ENCODE measurements at regions not wholly inside any gene's neighbourhood (a gene's known extent, or its start where the extent isn't known, plus 50 kb on each side); places are given as distances from the start of the nearest gene placed in this dataset.

DNA sequence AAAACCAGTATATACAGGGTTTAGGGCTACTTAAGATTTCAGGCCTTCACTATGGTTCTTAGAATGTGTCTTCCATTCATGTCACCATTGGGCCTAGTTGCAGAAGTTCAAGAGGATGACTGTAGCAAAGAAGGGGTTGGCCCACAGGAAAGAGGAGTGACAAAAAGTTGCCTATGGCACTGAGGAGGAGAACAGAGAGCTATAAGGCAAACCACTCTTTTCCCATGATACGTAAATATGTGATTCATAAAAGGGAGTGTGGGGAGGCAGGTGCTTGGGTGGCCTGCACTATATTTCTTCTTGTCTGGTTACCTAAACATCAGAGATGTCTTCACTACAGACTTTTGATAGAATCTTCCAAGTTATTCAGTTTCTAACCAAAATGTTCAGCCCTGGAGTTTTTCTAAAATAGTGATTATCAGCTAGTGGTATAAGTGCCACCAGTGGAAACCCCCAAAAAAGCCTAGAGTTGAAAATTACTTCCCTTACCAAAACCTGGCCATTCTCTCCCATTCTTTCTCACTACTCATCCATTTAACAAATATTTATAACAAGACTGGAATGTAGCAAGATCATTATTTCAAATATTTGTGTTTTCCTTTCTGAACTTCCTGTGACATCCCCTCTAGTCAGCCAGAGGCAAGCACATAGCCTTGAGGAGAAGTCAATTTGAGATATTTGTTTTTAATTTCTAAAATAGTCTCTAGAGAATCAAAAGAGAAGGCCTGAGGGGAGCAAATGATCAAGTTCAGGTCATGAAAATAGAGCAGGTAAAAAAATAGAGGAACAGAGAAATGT, 367.4 kb downstream of the EFNA5 start:
- TF ChIP-seq CTCF (conservative IDR thresholded peaks at IDR 0.05 in 1 of 2, IDR thresholded peaks at IDR 0.05 in 1 of 2; ENCODE audit: extremely low read depth in 1 of 2, insufficient read depth in 1 of 2, low read depth in 1 of 2, low read length in 2 of 2) (no peak), EZH2 (IDR thresholded peaks at IDR 0.05; ENCODE audit: borderline replicate concordance, low read length) (no peak)

Data from mammary epithelial cell (primary cell).